Suprapubic skin (tissue), 4 donors: ENCODE measurements at regions not wholly inside any gene's neighbourhood (a gene's known extent, or its start where the extent isn't known, plus 50 kb on each side); places are given as distances from the start of the nearest gene placed in this dataset.

ENCODE experiments used
- DNase-seq, 2 donors: peaks; one replicate each; pipeline ENCODE4 v3.0.0-alpha.2; 2019; ENCODE audit warnings: low spot score in 2 of 2
- H3K27ac ChIP-seq: fragments of 200-600 bp; sonication (generic); one replicate; pipeline ENCODE4 v1.5.1; 2019
- H3K27me3 ChIP-seq: fragments of 200-600 bp; sonication (generic); one replicate; pipeline ENCODE4 v1.5.1; 2019
- H3K36me3 ChIP-seq: fragments of 200-600 bp; sonication (generic); one replicate; pipeline ENCODE4 v1.5.1; 2019
- H3K4me1 ChIP-seq: fragments of 200-600 bp; sonication (generic); one replicate; pipeline ENCODE4 v1.5.1; 2019
- H3K4me3 ChIP-seq: fragments of 200-600 bp; sonication (generic); one replicate; pipeline ENCODE4 v1.5.1; 2019; ENCODE audit warnings: mild to moderate bottlenecking
- H3K9me3 ChIP-seq: fragments of 200-600 bp; sonication (generic); one replicate; pipeline ENCODE4 v1.5.1; 2019
- CTCF ChIP-seq, 2 donors: fragments of 200-600 bp in 1 of 2; fragments of 450-650 bp in 1 of 2; sonication (generic) in 1 of 2; IDR thresholded peaks; one replicate each; pipeline ENCODE4 v1.5.1; 2016 to 2019; ENCODE audit warnings: antibody characterized with exemption in 2 of 2, mild to moderate bottlenecking in 1 of 2, moderate library complexity in 1 of 2
- EP300 ChIP-seq: sonication (generic); formaldehyde crosslinking; IDR thresholded peaks from one replicate; pipeline ENCODE4 v1.6.1; 2017; ENCODE audit warnings: antibody characterized with exemption
- POLR2A ChIP-seq, 2 donors: fragments of 450-650 bp; IDR thresholded peaks; one replicate each; pipeline ENCODE4 v1.6.1; 2017; ENCODE audit warnings: antibody characterized with exemption in 2 of 2, mild to moderate bottlenecking in 2 of 2, moderate library complexity in 2 of 2
- POLR2AphosphoS5 ChIP-seq, 3 donors: sonication (generic); formaldehyde crosslinking; IDR thresholded peaks; one replicate each; pipeline ENCODE4 v1.6.1; 2017; ENCODE audit warnings: antibody characterized with exemption in 3 of 3
- WGBS: methylation state at CpG from one replicate; pipeline ENCODE4 v1.1.5; 2018; 5-methylcytosine and 5-hydroxymethylcytosine counted together

DNA sequence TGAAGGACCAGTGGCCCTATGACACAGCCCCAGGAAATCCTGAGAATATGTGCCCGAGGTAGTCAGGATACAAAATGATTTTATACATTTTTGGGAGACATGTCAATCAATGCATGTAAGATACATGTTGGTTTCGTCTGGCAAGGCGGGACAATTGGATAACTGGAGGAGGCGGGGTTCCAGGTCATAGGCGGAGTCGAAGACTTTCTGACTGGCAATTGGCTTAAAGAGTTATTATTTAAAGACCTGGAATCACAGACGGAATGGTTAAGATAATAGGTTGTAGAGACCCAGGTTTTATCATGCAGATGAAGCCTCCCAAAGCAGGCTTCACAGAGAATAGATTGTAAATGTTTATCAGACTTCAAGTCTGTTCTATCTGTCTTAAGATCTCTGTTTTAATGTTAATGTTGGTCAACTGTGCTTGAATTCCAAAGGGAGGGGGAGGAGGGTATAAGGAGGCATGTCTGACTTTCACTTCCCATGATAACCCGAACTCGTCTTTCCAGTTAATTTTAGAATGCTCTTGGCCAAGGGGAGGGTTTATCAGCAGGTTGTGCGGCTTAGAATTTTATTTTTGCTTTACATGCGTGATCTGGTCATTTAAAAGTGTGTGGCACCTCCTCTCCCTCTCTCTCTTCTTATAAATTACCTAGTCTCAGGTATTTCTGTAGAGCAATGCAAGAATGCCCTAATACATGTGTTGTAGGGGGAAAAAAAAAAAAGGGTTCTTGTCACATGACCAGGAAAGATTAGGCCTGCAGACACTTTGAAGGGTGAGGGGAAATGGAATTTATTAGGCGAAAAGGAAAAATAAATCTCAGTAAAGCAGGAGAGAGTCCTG lies 230.7 kb downstream of the NFATC2 start:
- Histone ChIP-seq H3K9me3 (no peaks in the 10 kb centered on the region), H3K27me3 (no peaks in the 10 kb centered on the region), H3K4me3 (no peak overlapping the region), H3K27ac (no peak overlapping the region), H3K4me1 (peaks cover 6% of the 10 kb centered on the region), H3K36me3 (no peaks in the 10 kb centered on the region)
- TF ChIP-seq POLR2A (IDR thresholded peaks at IDR 0.05), result no peak
- TF ChIP-seq EP300, result no peak
- no peak for TF ChIP-seq CTCF (IDR thresholded peaks at IDR 0.05)
- no peak for TF ChIP-seq POLR2AphosphoS5 (IDR thresholded peaks at IDR 0.05)
- no peak for DNase-seq
- 43% methylated on average over 12 of the region's 12 CpGs for WGBS

GRCh38 chr20:51310216-51310615 lies 232.3 kb downstream of the NFATC2 start:
- Histone ChIP-seq H3K9me3 (no peaks in the 10 kb centered on the region), H3K4me1 (peaks cover 6% of the 10 kb centered on the region), H3K27me3 (no peaks in the 10 kb centered on the region), H3K4me3 (no peak overlapping the region), H3K27ac (no peak overlapping the region), H3K36me3 (no peaks in the 10 kb centered on the region)
- no peak for DNase-seq
- TF ChIP-seq POLR2AphosphoS5 (IDR thresholded peaks at IDR 0.05), result no peak
- TF ChIP-seq POLR2A (IDR thresholded peaks at IDR 0.05), result no peak
- TF ChIP-seq CTCF (IDR thresholded peaks at IDR 0.05), result no peak
- 83% methylated on average over 2 of the region's 2 CpGs for WGBS

DNA sequence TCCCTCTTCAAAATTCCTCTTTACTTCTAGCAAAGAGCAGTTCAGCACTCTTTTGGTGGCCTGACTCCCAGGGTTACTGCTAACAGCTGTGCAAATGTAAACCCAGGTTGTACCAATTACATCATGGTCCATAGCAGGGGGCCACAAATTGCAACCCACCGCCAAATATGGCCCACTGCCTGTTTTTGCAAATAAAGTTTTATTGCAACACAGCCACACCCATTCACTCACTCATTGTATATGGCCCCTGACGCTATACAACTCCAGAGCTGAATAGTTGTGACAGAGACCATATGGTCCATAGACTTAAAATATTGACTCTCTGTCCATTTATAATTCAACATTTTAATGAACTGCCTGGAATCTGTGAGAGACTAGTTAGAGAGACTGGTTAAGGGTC lies 233.4 kb downstream of the NFATC2 start:
- Histone ChIP-seq H3K4me3 (no peak overlapping the region), H3K27ac (no peak overlapping the region), H3K4me1 (peaks cover 6% of the 10 kb centered on the region), H3K36me3 (no peaks in the 10 kb centered on the region), H3K9me3 (no peaks in the 10 kb centered on the region), H3K27me3 (no peaks in the 10 kb centered on the region)
- 86% methylated on average over 2 of the region's 2 CpGs for WGBS
- DNase-seq, result no peak
- TF ChIP-seq CTCF (IDR thresholded peaks at IDR 0.05) (no peak), POLR2A (IDR thresholded peaks at IDR 0.05) (no peak), EP300 (no peak), POLR2AphosphoS5 (IDR thresholded peaks at IDR 0.05) (no peak)

DNA sequence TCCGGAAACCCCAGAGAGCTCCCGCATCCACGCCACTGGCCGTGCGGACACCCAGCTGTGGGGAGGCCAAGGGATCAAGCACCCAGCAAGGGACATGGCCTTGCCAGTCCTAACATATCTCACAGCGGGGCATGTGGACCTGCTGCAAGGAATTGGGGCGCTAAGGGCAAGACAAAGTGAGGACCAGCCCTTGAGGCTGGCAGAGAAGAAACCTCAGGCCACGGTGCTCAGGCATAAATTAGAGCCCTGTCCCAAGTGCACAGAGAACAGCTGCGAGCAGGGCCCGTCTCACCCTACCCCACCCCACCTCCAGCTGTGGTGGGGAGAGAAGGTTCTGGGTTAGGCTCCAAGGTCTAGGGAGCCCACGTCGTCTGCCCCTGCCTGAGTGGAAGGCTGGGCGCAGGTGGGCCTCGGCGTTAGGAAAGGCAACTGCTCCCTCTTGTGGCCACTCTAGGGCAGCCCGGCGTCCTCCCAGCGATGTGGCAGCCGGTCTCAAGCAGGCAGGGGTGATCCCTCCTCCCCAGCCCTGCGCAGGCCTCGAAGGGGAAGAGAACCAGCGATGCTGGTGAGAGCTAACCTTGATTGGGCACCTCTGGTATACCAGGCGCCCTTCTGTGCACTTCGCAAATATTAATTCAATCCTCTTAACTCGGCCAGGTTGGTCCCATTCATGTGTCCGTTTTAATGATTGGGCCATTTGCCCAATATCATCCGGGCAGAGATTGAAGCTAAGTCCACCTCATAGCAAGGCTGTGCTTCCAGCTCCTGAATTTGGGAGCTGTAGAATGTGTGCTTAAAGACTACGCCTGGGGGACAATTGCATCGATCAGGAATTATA lies 235.8 kb downstream of the NFATC2 start:
- Histone ChIP-seq H3K9me3 (no peaks in the 10 kb centered on the region), H3K27me3 (no peaks in the 10 kb centered on the region), H3K36me3 (no peaks in the 10 kb centered on the region), H3K27ac (no peak overlapping the region), H3K4me1 (no peaks in the 10 kb centered on the region), H3K4me3 (no peak overlapping the region)
- 42% methylated on average over 11 of the region's 29 CpGs for WGBS
- TF ChIP-seq POLR2AphosphoS5 (IDR thresholded peaks at IDR 0.05), result no peak
- TF ChIP-seq EP300, result no peak
- peak; percentile 61 to 89 for TF ChIP-seq CTCF (IDR thresholded peaks at IDR 0.05)
- DNase-seq, result peak; percentile 76 to 87

GRCh38 chr20:51306081-51306480 lies 236.4 kb downstream of the NFATC2 start:
- no peaks in the 10 kb centered on the region for H3K9me3 ChIP-seq
- TF ChIP-seq EP300, result no peak
- no peak for TF ChIP-seq CTCF (IDR thresholded peaks at IDR 0.05)
- no peak for TF ChIP-seq POLR2AphosphoS5 (IDR thresholded peaks at IDR 0.05)
- TF ChIP-seq POLR2A (IDR thresholded peaks at IDR 0.05), result no peak
- H3K27me3 ChIP-seq, result no peaks in the 10 kb centered on the region
- H3K4me3 ChIP-seq, result no peak overlapping the region
- H3K36me3 ChIP-seq, result no peaks in the 10 kb centered on the region
- no peak for DNase-seq
- no peaks in the 10 kb centered on the region for H3K4me1 ChIP-seq
- no peak overlapping the region for H3K27ac ChIP-seq
- WGBS, result 81% methylated on average over 8 of the region's 8 CpGs
